ENCODE measurements at regions not wholly inside any gene's neighbourhood (a gene's known extent, or its start where the extent isn't known, plus 50 kb on each side); places are given as distances from the start of the nearest gene placed in this dataset.

DNA sequence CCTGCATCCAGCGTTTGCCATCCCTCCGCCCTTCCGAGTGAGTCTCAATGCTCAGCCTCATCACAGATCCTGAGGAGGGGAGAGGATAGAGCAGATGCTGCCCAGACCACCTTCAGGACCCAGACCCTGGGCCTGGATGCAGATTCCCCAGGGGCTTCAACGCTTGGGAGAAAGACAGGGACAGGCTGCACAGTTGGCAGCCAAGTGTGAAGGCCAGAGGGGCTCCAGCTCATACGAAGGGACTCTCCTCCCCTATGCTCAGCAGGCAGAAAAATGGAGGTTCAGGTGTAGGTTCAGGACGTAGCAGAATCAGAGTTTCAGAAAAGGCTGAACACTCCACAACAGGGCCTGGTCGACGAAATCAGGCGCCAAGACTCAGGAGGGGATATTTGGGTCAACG lies 378.5 kb upstream of the IRX1 start:
- H3K9me3 ChIP-seq (ENCODE audit: control insufficient read depth in 1 of 2, insufficient read depth in 1 of 2, low read depth in 1 of 2, low read length in 2 of 2), result peaks cover 0 to 16% of the 10 kb centered on the region in 2 experiments; a peak in 2 of 4 replicates
- no peaks in the 10 kb centered on the region for H4K20me1 ChIP-seq (ENCODE audit: insufficient read depth)
- ATAC-seq (no peak), DNase-seq (ENCODE audit: low read depth, low spot score) (no peak)
- no peak overlapping the region for H3K9ac ChIP-seq (ENCODE audit: low read length)
- no peaks in the 10 kb centered on the region for H3K27me3 ChIP-seq (ENCODE audit: insufficient read depth, low read length)
- H3K4me3 ChIP-seq (replicated peaks in 1 of 2; ENCODE audit: low read depth in 1 of 2, low read length in 2 of 2), result no peak overlapping the region
- H3K9me2 ChIP-seq (ENCODE audit: insufficient read depth), result no peaks in the 10 kb centered on the region
- no peaks in the 10 kb centered on the region for H3K4me1 ChIP-seq (ENCODE audit: control insufficient read depth in 1 of 2, insufficient read depth in 2 of 2, low read length in 2 of 2)
- no peak overlapping the region for H3K27ac ChIP-seq (ENCODE audit: low read depth, low read length)
- ChIA-PET CTCF (no interaction called here), RAD21 (ENCODE audit: low non-redundant PET in 1 of 2, low total read pairs in 2 of 2, uncharacterized antibody in 2 of 2, unreplicated experiment in 2 of 2) (no interaction called here), POLR2A (no interaction called here)
- BruUV-seq (replicated peaks), result no TSS peak
- TF ChIP-seq, protein P1, sequence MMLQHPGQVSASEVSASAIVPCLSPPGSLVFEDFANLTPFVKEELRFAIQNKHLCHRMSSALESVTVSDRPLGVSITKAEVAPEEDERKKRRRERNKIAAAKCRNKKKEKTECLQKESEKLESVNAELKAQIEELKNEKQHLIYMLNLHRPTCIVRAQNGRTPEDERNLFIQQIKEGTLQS (IDR thresholded peaks at IDR 0.05), result no peak
- TF ChIP-seq, protein P2, sequence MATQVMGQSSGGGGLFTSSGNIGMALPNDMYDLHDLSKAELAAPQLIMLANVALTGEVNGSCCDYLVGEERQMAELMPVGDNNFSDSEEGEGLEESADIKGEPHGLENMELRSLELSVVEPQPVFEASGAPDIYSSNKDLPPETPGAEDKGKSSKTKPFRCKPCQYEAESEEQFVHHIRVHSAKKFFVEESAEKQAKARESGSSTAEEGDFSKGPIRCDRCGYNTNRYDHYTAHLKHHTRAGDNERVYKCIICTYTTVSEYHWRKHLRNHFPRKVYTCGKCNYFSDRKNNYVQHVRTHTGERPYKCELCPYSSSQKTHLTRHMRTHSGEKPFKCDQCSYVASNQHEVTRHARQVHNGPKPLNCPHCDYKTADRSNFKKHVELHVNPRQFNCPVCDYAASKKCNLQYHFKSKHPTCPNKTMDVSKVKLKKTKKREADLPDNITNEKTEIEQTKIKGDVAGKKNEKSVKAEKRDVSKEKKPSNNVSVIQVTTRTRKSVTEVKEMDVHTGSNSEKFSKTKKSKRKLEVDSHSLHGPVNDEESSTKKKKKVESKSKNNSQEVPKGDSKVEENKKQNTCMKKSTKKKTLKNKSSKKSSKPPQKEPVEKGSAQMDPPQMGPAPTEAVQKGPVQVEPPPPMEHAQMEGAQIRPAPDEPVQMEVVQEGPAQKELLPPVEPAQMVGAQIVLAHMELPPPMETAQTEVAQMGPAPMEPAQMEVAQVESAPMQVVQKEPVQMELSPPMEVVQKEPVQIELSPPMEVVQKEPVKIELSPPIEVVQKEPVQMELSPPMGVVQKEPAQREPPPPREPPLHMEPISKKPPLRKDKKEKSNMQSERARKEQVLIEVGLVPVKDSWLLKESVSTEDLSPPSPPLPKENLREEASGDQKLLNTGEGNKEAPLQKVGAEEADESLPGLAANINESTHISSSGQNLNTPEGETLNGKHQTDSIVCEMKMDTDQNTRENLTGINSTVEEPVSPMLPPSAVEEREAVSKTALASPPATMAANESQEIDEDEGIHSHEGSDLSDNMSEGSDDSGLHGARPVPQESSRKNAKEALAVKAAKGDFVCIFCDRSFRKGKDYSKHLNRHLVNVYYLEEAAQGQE (IDR thresholded peaks at IDR 0.05; ENCODE audit: low read depth), result no peak
- no peak for TF ChIP-seq TCF7L2 (IDR thresholded peaks at IDR 0.05; ENCODE audit: borderline replicate concordance, extremely low read depth, insufficient read depth, insufficient read length)
- TF ChIP-seq FOSL1 (IDR thresholded peaks at IDR 0.05; ENCODE audit: low read depth), result no peak
- TF ChIP-seq, protein P3, sequence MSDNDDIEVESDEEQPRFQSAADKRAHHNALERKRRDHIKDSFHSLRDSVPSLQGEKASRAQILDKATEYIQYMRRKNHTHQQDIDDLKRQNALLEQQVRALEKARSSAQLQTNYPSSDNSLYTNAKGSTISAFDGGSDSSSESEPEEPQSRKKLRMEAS (IDR thresholded peaks at IDR 0.05), result no peak
- no peak overlapping the region for H2AFZ ChIP-seq (ENCODE audit: low read depth, low read length, poor library complexity, severe bottlenecking)
- H3K4me2 ChIP-seq (ENCODE audit: low read length), result no peak overlapping the region
- H3K36me3 ChIP-seq (ENCODE audit: control insufficient read depth in 1 of 2, insufficient read depth in 2 of 2, low read length in 2 of 2), result no peaks in the 10 kb centered on the region
- intact Hi-C loops (cut with micrococcal nuclease), result no loop called here
- no peaks in the 10 kb centered on the region for H3K79me2 ChIP-seq (ENCODE audit: insufficient read depth, low read length)

DNA sequence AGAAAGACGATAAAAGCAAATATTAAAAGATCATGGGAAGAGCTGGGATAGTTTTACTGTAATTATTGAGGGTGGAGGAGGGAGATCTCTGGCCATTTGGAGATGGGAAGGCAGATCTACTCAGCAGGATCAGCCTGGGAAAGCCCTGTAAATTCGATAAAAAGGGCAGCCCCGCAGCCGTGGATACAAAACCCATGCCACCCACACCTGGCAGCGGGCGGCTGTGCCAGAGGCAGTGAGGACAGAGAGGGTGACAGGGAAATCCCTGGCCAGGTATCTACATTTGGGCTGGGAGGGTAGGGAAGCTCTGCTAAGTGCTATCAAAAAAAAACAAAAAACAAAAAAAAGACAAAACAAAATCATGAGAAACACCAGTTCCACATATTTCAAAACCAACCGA lies 379.2 kb upstream of the IRX1 start:
- no peak for TF ChIP-seq EGR1 (IDR thresholded peaks at IDR 0.05; ENCODE audit: low read depth)
- TF ChIP-seq ZFX (IDR thresholded peaks at IDR 0.05), result no peak
- TF ChIP-seq ZNF274 (IDR thresholded peaks at IDR 0.05; ENCODE audit: low read depth, low read length), result no peak
- TF ChIP-seq SIN3A (IDR thresholded peaks at IDR 0.05; ENCODE audit: low read depth), result no peak
- no peak for TF ChIP-seq POLR2AphosphoS5 (IDR thresholded peaks at IDR 0.05; ENCODE audit: low read depth, low read length)
- no peak for TF ChIP-seq FOSL1 (IDR thresholded peaks at IDR 0.05; ENCODE audit: low read depth)
- TF ChIP-seq, protein P4, sequence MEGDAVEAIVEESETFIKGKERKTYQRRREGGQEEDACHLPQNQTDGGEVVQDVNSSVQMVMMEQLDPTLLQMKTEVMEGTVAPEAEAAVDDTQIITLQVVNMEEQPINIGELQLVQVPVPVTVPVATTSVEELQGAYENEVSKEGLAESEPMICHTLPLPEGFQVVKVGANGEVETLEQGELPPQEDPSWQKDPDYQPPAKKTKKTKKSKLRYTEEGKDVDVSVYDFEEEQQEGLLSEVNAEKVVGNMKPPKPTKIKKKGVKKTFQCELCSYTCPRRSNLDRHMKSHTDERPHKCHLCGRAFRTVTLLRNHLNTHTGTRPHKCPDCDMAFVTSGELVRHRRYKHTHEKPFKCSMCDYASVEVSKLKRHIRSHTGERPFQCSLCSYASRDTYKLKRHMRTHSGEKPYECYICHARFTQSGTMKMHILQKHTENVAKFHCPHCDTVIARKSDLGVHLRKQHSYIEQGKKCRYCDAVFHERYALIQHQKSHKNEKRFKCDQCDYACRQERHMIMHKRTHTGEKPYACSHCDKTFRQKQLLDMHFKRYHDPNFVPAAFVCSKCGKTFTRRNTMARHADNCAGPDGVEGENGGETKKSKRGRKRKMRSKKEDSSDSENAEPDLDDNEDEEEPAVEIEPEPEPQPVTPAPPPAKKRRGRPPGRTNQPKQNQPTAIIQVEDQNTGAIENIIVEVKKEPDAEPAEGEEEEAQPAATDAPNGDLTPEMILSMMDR (IDR thresholded peaks at IDR 0.05 in 2 of 3, conservative IDR thresholded peaks at IDR 0.05 in 1 of 3; ENCODE audit: borderline replicate concordance in 1 of 3, insufficient read depth in 1 of 3, low read depth in 2 of 3, low read length in 2 of 3), result no peak
- no peak for TF ChIP-seq CEBPB (IDR thresholded peaks at IDR 0.05; ENCODE audit: low read depth)
- no peak for TF ChIP-seq JUND (IDR thresholded peaks at IDR 0.05)
- no peak for TF ChIP-seq SRF (IDR thresholded peaks at IDR 0.05; ENCODE audit: low read depth)
- TF ChIP-seq CBX3 (IDR thresholded peaks at IDR 0.05; ENCODE audit: low read depth), result no peak
- no peak for TF ChIP-seq TCF7L2 (IDR thresholded peaks at IDR 0.05; ENCODE audit: borderline replicate concordance, extremely low read depth, insufficient read depth, insufficient read length)
- TF ChIP-seq EZH2 (IDR thresholded peaks at IDR 0.05), result no peak
- no peak for TF ChIP-seq POLR2A (IDR thresholded peaks at IDR 0.05; ENCODE audit: borderline replicate concordance, extremely low read depth, insufficient read depth, insufficient read length)
- TF ChIP-seq RAD21 (IDR thresholded peaks at IDR 0.05; ENCODE audit: low read depth), result no peak
- no TSS peak for BruUV-seq (replicated peaks)
- H2AFZ ChIP-seq (ENCODE audit: low read depth, low read length, poor library complexity, severe bottlenecking), result no peak overlapping the region
- intact Hi-C loops (cut with micrococcal nuclease), result no loop called here
- H3K4me2 ChIP-seq (ENCODE audit: low read length), result no peak overlapping the region
- CTCF ChIA-PET, result no interaction called here
- ATAC-seq (no peak), DNase-seq (ENCODE audit: low read depth, low spot score) (no peak)
- H3K9me3 ChIP-seq (ENCODE audit: control insufficient read depth in 1 of 2, insufficient read depth in 1 of 2, low read depth in 1 of 2, low read length in 2 of 2), result peaks cover 0 to 16% of the 10 kb centered on the region in 2 experiments; a peak in 2 of 4 replicates
- no peak overlapping the region for H3K4me3 ChIP-seq (replicated peaks in 1 of 2; ENCODE audit: low read depth in 1 of 2, low read length in 2 of 2)
- H3K27ac ChIP-seq (ENCODE audit: low read depth, low read length), result no peak overlapping the region
- RAD21 ChIA-PET (ENCODE audit: low non-redundant PET in 1 of 2, low total read pairs in 2 of 2, uncharacterized antibody in 2 of 2, unreplicated experiment in 2 of 2), result no interaction called here
- H3K36me3 ChIP-seq (ENCODE audit: control insufficient read depth in 1 of 2, insufficient read depth in 2 of 2, low read length in 2 of 2), result no peaks in the 10 kb centered on the region
- no peaks in the 10 kb centered on the region for H3K27me3 ChIP-seq (ENCODE audit: insufficient read depth, low read length)
- H3K9me2 ChIP-seq (ENCODE audit: insufficient read depth), result no peaks in the 10 kb centered on the region
- H4K20me1 ChIP-seq (ENCODE audit: insufficient read depth), result no peaks in the 10 kb centered on the region
- POLR2A ChIA-PET, result no interaction called here
- no peak overlapping the region for H3K9ac ChIP-seq (ENCODE audit: low read length)
- H3K79me2 ChIP-seq (ENCODE audit: insufficient read depth, low read length), result no peaks in the 10 kb centered on the region
- no peaks in the 10 kb centered on the region for H3K4me1 ChIP-seq (ENCODE audit: control insufficient read depth in 1 of 2, insufficient read depth in 2 of 2, low read length in 2 of 2)
